HG03135 (cell line): ENCODE measurements at regions not wholly inside any gene's neighbourhood (a gene's known extent, or its start where the extent isn't known, plus 50 kb on each side); places are given as distances from the start of the nearest gene placed in this dataset.

Source experiments
- ATAC-seq: cut with Tn5 transposase; IDR thresholded peaks from one replicate; pipeline ENCODE4 v1.9.1; 2021; ENCODE audit warnings: mild to moderate bottlenecking, moderate library complexity; ENCODE audit not compliant: unreplicated experiment

DNA sequence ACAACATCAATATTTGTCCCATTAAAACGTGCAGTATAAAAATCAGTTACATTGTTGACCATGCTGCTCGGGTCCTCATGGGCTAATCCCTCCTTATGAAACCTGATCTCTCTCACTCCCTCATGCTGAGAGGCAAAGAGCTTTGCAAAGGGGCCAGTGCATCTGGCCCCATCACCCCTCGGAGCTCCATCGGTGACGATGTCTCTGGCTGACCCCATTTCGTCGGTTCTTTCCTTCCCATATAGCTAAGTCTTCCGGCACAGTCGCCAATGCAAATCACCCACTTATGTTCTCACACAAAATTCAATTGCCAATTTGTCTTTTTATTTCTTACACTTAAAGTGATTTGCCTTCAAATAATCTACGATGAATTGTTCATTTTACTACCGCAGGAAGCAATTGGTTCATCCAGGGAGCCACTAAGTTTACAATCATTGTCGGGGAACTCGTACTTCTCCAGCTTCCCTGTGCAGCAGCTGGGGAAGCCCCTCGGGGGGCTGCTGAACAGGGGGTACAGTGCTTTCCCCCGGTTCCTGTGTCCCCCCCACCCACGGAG lies 199.8 kb upstream of the CDH4 start:
- no peak for ATAC-seq

DNA sequence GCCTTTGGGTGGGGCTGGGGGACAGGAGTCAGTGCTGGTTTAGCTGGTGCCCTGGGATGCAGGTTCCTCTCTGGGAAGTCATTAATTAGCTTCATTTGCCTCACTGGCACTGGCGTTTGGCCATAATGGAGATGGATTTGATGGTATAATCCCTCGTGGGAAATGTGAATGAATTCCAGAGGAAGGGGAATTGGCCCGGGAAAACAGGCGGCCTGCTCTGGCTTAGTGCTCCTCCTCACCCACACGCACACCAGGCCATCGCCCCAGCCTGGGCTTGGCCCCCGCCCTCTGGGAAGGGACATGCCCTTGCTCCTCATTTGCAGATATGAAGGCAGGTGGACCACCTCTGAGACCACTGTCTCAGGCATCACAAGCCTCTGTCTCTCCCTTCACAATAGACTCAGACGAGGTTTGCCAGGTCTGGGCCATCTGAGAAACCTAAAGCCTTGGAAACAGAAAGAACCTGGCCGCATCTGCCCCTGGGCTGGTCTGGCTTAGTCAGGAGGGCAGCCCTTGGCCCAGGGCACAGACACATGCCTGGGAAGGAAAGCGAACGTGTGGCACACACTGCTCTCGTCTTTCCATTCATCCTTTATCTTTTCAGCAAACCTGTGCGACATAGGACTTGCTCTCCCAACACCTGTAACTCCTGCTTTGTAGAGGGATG lies 199.2 kb upstream of the CDH4 start:
- no peak for ATAC-seq

DNA sequence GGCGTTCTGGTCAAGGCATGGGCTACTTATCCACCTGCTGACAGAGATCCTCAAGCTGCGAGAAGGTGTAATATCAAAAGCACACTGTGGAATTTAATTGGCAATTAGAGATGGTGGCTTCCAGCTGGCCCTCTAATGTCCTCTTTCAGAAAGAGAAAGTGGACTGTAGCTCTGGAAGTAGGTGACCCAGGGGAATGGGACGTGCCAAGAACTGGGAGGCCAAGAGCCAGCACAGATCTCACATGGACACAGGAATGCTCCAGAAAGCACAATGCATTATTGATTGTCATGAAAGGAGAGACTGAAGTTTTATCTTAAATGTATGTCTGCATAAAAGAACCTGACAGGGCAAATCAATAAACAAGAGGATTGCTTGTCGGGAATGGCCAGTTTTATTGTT lies 198.6 kb upstream of the CDH4 start:
- ATAC-seq: no peak

DNA sequence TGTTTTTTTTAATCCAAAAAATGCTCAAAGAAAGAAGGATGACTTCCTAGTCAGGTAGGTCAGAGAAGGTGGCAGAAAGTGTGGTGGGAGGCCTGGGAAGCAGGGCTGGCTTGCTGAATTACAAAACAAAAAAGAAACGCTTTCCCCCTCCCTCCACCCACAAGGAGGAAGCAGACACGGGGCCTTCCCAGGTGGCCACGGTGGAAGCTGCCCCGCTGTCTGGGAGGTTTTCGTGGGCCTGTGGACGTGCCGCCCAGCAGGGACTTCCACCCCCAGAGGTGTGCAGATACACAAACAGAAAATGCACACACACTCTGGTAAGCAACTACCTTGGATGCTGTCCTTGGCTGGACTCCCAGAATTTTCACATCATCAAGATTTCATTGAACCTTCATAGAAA lies 198.2 kb upstream of the CDH4 start:
- ATAC-seq: no peak

DNA sequence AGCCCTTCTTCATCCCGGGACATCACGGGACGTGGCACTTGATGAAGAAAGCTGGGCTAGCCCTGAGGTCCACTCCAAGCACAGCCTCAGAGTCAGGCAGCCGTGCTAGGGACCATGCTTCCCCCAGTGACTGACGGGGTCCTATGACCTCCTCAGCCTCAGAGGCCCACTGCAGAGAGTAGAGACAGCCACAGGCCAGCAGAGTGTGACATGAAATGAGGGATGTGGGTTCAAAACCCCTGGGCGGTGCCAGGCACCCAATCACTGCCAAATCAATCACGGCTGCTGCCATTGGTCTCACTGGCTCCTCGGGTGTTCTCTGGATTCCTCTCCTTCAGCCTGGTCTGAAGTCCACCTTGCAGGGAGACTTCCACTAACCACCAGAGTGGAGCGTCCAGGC lies 197.7 kb upstream of the CDH4 start:
- ATAC-seq: no peak

DNA sequence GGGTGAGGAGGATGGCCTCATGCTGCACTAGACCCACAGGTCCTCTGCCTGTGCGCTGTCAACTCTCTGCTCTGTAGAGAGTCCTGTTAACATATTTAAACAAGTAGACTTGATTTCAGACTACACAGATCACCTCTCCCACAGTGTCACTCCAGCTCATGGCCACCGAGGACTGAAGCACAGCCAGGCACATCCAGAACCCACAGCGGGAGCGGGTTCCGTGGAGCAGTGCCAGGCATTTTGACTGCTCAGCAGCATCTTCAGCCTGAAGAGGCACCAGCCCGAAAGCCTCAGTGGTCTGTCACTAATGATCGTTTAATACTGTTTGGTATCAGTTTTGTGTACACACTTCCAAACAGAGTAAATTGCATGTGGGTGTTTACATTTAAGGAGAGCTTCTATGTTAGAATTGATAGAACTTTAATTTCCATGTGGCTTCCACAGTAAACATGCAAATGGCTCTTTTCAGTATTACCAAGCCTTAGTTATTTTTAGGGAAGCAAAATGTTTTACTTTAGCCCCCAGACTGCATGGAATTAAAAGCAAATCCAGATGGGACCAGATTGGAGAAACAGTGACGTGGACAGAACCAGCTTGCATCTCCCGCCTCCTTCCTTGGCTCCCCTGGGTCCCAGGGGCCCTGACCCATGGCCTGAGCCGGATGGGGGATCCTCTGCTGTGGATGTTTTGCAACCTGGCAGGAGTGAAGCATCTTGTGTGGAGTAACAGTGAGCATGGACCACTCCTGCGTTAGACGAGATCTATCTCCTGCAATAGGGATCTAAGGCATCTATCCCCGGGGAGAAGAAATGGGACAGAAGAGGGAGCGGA lies 196.7 kb upstream of the CDH4 start:
- ATAC-seq: no peak

DNA sequence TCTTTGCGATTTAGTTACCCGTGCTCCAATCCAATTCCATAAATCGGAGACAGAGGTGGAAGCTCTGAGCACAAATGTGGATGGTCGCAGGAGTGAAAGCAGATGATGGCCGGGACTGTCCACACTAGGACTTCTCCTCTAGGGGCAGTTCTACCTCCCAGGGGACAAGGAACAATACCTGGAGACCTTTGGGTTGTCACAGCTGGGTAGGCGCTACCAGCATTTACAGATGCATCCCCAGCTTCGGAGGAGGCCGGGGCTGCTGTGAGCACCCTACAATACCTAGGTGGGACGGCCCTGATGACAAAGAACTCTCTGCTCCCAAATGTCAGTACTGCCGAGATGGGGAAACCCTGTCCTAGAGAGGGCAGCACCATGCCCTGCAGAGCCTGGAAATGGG lies 195.9 kb upstream of the CDH4 start:
- no peak for ATAC-seq

DNA sequence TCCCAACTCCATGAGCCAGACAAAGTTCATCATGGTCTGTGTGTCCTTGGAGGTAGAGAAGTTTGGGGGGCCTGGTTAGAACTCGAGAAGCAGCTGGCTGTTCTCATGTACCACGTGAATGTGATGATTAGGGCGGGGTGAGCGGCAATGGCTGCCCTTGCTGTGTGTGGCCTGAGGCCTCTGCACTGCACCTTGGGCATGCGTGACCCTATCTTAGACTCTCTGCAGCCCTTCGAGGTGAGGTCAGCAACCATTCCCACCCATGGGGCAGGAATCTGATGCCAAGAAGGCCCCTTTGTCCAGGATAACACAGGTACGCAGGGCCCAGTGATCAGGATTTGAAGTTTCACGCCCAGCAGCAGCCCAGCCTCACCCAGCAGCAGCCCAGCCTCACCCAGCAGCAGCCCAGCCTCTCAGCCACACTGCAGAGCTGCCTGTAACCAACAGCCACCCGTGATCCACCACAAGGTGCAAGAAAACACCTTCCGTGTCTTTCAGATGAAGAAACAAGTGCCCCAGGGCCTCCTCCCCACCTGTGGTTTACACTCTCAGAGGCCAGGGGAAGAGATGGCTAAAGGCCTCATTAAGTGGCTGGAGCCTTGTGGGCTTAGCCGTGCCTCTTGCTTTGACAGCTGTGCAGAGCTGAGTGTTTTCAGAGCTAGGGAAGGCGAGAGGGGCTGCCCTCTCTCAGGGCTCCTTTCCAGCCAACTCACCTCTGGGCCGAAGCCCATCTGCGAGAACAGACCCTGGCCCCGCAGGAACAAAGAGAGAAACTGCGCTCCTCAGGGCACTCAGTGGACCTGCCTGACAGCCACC lies 195.2 kb upstream of the CDH4 start:
- ATAC-seq: no peak

DNA sequence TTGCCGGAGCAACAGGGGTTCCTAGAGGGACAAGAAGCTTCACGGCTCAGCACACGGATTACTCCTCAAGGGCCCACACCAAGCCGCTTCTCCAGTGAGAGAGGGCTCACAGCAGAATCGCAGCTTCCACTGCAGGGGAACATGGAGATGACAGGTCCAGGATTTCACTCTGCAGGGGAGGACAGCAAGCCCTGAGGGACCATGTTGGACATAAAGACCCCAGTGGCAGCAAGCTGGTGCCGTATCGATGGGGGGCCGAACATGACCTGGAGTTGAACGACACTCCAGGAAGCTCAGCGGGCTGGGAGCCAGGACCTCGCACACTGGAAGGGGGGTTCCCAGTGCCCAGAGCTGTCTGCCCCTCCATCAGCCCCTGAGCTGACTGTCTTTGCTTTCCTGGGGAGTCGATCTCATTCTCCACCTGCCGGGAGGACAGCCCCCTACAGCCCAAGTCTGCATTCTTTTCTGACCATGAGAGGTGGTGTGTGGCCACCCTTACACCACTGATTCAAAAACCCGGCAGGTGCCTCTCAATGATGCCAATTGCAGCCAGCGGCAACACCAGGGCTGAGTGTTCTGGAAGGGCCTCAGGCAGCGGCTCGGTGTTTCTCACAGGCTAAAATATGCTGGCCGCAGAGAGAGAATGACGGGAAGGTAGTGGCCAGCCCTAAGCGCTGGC lies 194.5 kb upstream of the CDH4 start:
- ATAC-seq: no peak

DNA sequence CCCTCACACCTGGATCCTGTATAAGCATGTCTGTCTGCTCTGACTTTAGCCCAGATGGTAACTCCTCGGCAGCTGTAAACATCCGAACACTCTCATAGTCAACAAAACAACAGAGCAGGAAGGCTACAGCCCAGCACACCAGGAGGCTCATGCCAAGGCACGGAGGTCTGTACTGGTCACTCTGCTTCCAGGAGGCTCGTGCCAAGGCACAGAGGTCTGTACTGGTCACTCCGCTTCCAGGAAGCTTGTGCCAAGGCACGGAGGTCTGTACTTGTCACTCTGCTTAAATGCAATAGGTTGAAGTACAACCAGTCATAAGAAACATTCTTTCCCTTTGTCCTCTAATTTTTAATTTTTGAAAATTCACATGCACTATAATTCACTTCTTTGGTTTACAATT lies 190.1 kb upstream of the CDH4 start:
- no peak for ATAC-seq

DNA sequence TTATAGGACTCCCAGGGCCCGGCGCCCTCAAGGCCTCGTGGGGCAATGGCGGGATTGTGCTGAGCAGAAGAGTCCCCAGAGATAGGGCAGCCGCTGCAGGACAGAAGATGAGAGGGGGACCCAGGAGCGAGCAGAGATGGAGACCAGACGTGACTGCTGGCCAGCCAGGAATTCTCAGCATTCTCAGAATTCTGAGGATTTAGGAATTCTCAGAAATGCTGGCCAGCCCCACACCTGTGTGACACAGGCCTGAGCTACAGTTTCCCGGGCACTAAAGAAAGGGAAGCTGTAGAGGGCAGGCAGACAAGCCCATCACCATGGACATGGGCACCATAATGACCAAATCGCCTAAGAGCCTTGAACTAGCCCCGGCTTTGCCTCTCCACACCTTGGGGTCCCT lies 186.2 kb upstream of the CDH4 start:
- ATAC-seq: no peak

DNA sequence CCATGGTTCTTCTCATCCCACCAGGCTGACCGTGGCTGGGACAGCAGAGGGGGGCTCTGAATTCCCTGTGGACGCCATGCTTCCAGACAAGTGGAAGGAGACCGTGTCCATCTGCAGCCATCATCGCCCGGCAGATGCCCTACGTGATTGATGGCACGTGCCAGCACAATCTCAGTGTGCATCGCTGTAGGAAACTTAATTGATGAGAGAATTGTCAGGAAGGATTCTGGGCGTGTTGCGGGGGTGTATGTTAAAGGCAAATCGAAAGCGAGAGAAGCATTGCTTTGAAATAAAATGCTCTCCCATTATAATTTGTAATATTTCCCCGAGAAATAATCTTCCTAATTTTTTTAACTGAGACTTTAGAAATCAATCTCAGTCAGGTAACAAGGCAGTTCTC lies 185.5 kb upstream of the CDH4 start:
- ATAC-seq: no peak

DNA sequence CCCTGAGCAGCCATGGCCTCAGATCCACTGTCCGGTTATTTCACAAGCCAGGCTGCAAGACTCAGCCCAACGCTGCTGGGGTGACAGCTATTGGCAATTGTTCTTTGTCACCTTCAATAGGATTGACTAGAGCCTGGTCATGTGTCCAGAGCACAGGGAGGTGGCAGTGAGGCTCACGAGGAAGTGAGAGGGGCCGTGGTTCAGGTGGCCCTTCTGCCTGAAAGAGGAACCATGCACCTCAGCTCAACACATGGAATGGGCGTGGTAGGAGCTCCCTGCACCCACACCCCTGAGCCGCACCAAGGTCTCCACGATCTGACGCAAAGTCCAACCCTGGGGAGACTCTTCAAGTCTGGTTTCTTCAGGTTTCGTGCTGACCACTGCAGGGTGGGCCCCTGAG lies 184.8 kb upstream of the CDH4 start:
- no peak for ATAC-seq

DNA sequence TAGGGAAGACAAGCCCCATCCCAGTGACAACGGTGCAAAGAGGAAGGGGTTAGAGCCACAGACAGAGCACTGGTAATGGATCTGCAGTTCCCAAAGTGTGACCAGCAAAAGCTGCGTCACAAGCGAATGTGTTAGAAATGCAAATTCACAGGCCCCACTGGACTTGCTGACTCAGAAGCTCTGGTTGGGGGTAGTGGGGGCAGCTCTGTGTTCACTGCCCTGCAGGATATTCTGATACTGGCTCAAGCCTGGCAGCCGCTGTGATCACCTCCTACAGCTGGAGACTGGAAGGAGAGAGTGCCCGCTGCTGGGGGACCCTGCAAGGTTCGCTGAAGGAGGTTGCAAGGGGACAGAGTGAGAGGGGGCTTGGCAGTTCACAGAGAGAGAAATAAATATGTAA lies 179.7 kb upstream of the CDH4 start:
- ATAC-seq: no peak

DNA sequence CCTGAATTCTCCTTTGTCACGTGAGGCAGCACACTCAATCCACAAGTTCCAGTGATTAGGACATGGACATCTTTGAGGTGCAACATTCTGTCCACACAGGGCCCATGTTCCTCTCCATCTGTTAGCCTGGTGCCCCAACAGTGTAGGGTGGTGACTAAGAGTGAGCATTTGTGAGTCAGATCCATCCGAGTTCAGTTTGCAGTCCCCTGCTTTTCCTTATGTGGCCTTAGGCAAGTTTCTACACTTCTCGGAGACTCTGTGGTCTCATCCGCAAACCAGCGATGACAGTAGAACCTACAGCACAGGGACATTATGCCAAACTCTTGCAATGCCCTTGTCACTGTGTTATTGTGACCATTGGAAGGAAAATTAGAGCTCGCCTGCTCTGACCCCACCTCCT lies 178.7 kb upstream of the CDH4 start:
- ATAC-seq: no peak

DNA sequence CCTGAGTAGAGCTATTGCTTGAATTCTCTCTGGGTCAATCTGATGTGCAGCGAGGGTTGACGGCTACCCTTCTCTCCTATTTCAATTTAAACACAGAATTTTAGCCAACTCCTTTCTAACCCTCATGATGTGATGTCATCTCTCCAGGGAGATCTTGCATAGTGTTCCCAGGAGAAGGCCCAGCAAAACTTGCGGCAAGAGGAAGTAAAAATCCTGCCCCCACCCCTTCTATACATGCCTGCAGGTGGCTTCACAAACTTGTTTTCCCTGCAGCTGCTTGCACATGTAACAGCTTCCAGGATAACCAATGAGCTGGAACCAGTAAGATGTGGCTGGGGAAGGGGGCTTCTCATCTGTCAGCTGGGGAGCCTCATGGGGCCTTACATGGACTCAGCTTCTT lies 169.3 kb upstream of the CDH4 start:
- no peak for ATAC-seq

DNA sequence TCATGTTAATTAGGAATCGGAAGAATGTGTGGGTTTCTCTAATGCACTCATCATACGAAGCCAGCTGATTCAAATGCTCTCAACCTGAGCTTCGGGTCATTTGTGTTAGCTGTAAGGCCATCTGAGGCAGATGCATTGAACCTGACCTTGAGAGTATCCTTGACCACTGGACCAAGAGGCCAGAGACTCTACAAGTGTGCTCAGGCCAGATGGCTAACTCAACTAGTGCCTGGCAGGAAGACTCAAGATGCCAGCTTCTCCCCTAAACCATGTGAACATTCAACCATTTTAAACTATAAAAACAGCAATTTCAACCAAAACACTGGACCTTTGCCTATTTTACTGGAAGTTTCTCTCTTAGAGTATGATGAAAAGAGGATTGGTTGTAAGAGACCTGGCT lies 168.6 kb upstream of the CDH4 start:
- ATAC-seq: no peak

DNA sequence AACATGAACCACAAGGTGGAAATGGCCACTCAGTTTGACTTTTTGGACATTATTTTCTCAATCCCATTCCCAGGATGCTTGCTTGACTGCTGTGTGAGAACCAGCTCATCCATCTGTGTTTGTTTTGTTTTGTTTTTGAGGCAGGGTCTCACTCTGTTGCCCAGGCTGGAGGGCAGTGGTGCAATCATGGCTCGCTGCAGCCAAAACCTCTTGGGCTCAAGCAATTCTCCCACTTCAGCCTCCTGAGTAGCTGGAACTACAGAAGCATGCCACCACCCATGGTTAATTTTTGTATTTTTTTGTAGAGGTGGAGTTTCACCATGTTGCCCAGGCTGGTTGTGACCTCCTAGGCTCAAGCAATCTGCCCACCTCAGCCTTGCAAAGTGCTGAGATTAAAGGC lies 166.0 kb upstream of the CDH4 start:
- no peak for ATAC-seq

DNA sequence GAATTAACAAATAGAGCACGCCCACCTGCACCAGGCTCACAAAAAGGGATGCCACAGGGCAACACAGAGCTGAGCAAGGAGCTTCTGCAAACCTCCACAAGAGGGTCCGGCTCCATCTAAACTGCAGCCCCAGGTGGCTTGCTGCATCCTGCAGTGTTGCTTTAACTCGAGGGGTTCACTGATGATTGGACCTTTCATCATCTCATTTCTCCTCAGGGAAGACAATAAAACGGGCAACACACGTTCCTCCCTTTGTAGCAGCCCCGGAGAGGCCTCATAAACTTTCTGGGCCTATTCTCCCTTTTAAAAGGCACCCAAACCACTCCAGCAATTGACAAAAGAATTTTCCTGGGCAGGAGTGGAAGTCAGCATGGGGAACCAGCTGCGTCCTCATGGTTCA lies 161.5 kb upstream of the CDH4 start:
- no peak for ATAC-seq

DNA sequence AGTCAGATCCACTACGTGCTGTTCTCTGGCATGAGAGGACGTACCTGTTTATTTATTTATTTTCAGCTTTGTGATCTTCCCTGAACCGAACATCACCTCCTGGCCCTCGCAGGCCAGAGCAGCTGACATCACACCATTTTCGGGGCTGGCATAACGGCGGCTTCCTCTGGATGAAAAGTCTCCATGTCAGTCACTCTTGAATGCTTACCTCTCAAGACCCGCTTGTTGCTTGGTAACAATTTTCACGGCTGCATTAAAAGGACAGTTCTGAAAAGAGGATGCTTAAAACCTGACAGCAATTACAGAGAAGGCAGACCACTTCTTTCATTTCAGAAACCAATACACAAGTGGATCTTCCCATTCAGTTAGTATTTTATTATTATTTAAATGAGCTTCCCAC lies 159.8 kb upstream of the CDH4 start:
- no peak for ATAC-seq

DNA sequence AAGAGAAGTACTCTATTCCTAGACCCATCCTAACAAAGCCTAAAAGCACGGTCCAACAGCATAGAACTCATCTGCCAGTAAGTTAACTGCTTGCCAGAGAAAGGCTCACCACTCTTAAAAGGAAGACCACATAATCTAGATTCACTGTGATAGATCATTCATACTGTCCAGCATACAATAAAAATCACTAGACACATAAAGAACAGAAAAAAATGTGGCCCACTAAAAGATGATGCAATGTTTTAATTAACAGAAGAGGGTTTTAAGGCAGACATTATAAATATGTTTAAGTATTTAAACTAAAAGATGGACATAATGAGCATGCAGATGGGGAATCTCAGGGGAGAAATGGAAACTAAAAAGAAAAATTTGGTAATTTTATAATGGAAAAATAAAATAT lies 157.5 kb upstream of the CDH4 start:
- no peak for ATAC-seq
